ENCODE measurements at regions not wholly inside any gene's neighbourhood (a gene's known extent, or its start where the extent isn't known, plus 50 kb on each side); places are given as distances from the start of the nearest gene placed in this dataset.

GRCh38 chr9:129282272-129282671 lies 104.2 kb upstream of the IER5L start:
- no peaks in the 10 kb centered on the region for H3K36me3 Mint-ChIP-seq (ENCODE audit: low read depth)
- H3K27me3 Mint-ChIP-seq (ENCODE audit: low read depth), result no peaks in the 10 kb centered on the region
- H3K4me1 Mint-ChIP-seq, result peaks cover 45% of the 10 kb centered on the region
- H3K27ac Mint-ChIP-seq (ENCODE audit: unreplicated experiment), result no peak overlapping the region
- no peak overlapping the region for H3K4me3 Mint-ChIP-seq
- TF ChIP-seq CTCF (conservative IDR thresholded peaks at IDR 0.05), result no peak
- DNase-seq (ENCODE audit: low read depth, low spot score), result no peak
- H3K9me3 Mint-ChIP-seq, result no peaks in the 10 kb centered on the region

- DNase-seq (ENCODE audit: low read depth, low spot score), result no peak
- H3K27me3 Mint-ChIP-seq (ENCODE audit: low read depth), result no peaks in the 10 kb centered on the region
- H3K27ac Mint-ChIP-seq (ENCODE audit: unreplicated experiment), result no peak overlapping the region
- no peak overlapping the region for H3K4me3 Mint-ChIP-seq
- no peaks in the 10 kb centered on the region for H3K36me3 Mint-ChIP-seq (ENCODE audit: low read depth)
- no peak for TF ChIP-seq CTCF (conservative IDR thresholded peaks at IDR 0.05)
- peaks cover 48% of the 10 kb centered on the region for H3K4me1 Mint-ChIP-seq
- H3K9me3 Mint-ChIP-seq, result no peaks in the 10 kb centered on the region
Observed at GRCh38 chr9:129281506-129282145, 103.6 kb upstream of the IER5L start.

GRCh38 chr9:129280623-129281271 lies 102.7 kb upstream of the IER5L start:
- no peak overlapping the region for H3K27ac Mint-ChIP-seq (ENCODE audit: unreplicated experiment)
- no peaks in the 10 kb centered on the region for H3K36me3 Mint-ChIP-seq (ENCODE audit: low read depth)
- DNase-seq (ENCODE audit: low read depth, low spot score), result no peak
- no peaks in the 10 kb centered on the region for H3K27me3 Mint-ChIP-seq (ENCODE audit: low read depth)
- H3K9me3 Mint-ChIP-seq, result no peaks in the 10 kb centered on the region
- TF ChIP-seq CTCF (conservative IDR thresholded peaks at IDR 0.05), result no peak
- H3K4me1 Mint-ChIP-seq, result peaks cover 51% of the 10 kb centered on the region
- H3K4me3 Mint-ChIP-seq, result no peak overlapping the region

- no peak for TF ChIP-seq CTCF (conservative IDR thresholded peaks at IDR 0.05)
- DNase-seq (ENCODE audit: low read depth, low spot score), result no peak
- Mint-ChIP-seq H3K4me1 (peaks cover 56% of the 10 kb centered on the region), H3K27me3 (ENCODE audit: low read depth) (no peaks in the 10 kb centered on the region), H3K27ac (ENCODE audit: unreplicated experiment) (no peak overlapping the region), H3K9me3 (no peaks in the 10 kb centered on the region), H3K4me3 (no peak overlapping the region), H3K36me3 (ENCODE audit: low read depth) (no peaks in the 10 kb centered on the region)
Observed at GRCh38 chr9:129280236-129280622, 102.2 kb upstream of the IER5L start.

GRCh38 chr9:129278391-129279237 lies 100.6 kb upstream of the IER5L start:
- Mint-ChIP-seq H3K4me3 (no peak overlapping the region), H3K27ac (ENCODE audit: unreplicated experiment) (peak overlapping the region; percentile 62), H3K27me3 (ENCODE audit: low read depth) (no peaks in the 10 kb centered on the region), H3K9me3 (no peaks in the 10 kb centered on the region), H3K4me1 (peaks cover 63% of the 10 kb centered on the region), H3K36me3 (ENCODE audit: low read depth) (no peaks in the 10 kb centered on the region)
- no peak for DNase-seq (ENCODE audit: low read depth, low spot score)
- no peak for TF ChIP-seq CTCF (conservative IDR thresholded peaks at IDR 0.05)
